SK-N-SH treated with all-trans-retinoic acid at 6 μM for 48 hours (cell line): ENCODE measurements at regions not wholly inside any gene's neighbourhood (a gene's known extent, or its start where the extent isn't known, plus 50 kb on each side); places are given as distances from the start of the nearest gene placed in this dataset.

ENCODE experiments used
- ESRRG ChIP-seq: fragments of 250-450 bp; sonication (Bioruptor Pico); IDR thresholded peaks from 2 replicates; pipeline ENCODE4 v1.6.1; 2021; ENCODE audit warnings: mild to moderate bottlenecking
- PPARA ChIP-seq: fragments of 250-450 bp; sonication (Bioruptor Pico); IDR thresholded peaks from 2 replicates; pipeline ENCODE4 v1.5.0; 2020; ENCODE audit warnings: mild to moderate bottlenecking, borderline replicate concordance
- TCF4 ChIP-seq: fragments of 250-450 bp; sonication (Bioruptor Pico); IDR thresholded peaks from 2 replicates; pipeline ENCODE4 v1.8.0; 2021; ENCODE audit warnings: mild to moderate bottlenecking, moderate library complexity, borderline replicate concordance
- ZFP30 ChIP-seq: fragments of 450-650 bp; formaldehyde crosslinking; IDR thresholded peaks from 2 replicates; pipeline ENCODE4 v1.5.0; 2022; ENCODE audit warnings: mild to moderate bottlenecking, moderate library complexity
- ZNF565 ChIP-seq: fragments of 450-650 bp; formaldehyde crosslinking; conservative IDR thresholded peaks from 2 replicates; pipeline ENCODE4 v1.5.0; 2020; ENCODE audit warnings: low read depth, mild to moderate bottlenecking, moderate library complexity
- ZNF70 ChIP-seq: fragments of 450-650 bp; formaldehyde crosslinking; IDR thresholded peaks from 2 replicates; pipeline ENCODE4 v1.5.0; 2020; ENCODE audit warnings: mild to moderate bottlenecking, moderate library complexity
- TF ChIP-seq, protein P1 (sequence below): fragments of 250-450 bp; sonication (Bioruptor Pico); IDR thresholded peaks from 2 replicates; pipeline ENCODE4 v1.8.0; 2021; ENCODE audit warnings: low read depth, mild to moderate bottlenecking, moderate library complexity, borderline replicate concordance

DNA sequence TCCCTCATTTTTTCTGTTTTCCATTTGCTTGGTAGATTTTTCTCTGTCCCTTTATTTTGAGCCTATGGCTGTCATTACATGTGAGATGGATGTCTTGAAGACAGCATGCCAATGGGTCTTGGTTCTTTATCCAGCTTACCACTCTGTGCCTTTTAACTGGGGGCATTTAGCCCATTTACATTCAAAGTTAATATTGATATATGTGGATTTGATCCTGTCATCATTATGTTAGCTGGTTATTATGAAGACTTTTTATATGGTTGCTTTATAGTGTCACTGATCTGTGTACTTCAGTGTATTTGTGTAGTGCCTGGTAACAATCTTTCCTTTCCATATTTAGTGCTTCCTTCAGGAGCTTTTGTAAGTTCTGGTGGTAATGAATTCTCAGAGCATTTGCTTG is 89.3 kb upstream of the UNC5B start:
- TF ChIP-seq ZNF70 (CRISPR knock-in tag) (no peak), ZNF565 (CRISPR knock-in tag) (no peak), ESRRG (no peak), ZFP30 (CRISPR knock-in tag) (no peak), PPARA (CRISPR knock-in tag) (no peak), TCF4 (CRISPR knock-in tag) (no peak)
- TF ChIP-seq, protein P1, sequence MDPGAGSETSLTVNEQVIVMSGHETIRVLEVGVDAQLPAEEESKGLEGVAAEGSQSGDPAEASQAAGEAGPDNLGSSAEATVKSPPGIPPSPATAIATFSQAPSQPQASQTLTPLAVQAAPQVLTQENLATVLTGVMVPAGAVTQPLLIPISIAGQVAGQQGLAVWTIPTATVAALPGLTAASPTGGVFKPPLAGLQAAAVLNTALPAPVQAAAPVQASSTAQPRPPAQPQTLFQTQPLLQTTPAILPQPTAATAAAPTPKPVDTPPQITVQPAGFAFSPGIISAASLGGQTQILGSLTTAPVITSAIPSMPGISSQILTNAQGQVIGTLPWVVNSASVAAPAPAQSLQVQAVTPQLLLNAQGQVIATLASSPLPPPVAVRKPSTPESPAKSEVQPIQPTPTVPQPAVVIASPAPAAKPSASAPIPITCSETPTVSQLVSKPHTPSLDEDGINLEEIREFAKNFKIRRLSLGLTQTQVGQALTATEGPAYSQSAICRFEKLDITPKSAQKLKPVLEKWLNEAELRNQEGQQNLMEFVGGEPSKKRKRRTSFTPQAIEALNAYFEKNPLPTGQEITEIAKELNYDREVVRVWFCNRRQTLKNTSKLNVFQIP, result no peak
